ENCODE measurements at regions not wholly inside any gene's neighbourhood (a gene's known extent, or its start where the extent isn't known, plus 50 kb on each side); places are given as distances from the start of the nearest gene placed in this dataset.
A peak's percentile ranks its signal among the peaks of the same experiment; 100 is the strongest.
"Not testable (repeated sequence)": the region's sequence is repeated elsewhere in the genome, so short reads cannot be mapped to it uniquely, and the experiment has no call there.

GRCh38 chrX:848386-848785, 217.8 kb downstream of the SHOX start:
- no peak for DNase-seq (ENCODE audit: low spot score)

- no peak for DNase-seq (ENCODE audit: low spot score)
These were observed 212.7 kb downstream of the SHOX start for GRCh38 chrX:843306-843705.

- DNase-seq (ENCODE audit: low spot score), result no peak
These were observed 210.0 kb downstream of the SHOX start for GRCh38 chrX:840556-840955.

GRCh38 chrX:838666-839065, 208.1 kb downstream of the SHOX start:
- DNase-seq (ENCODE audit: low spot score), result not testable (repeated sequence)

- DNase-seq (ENCODE audit: low spot score), result not testable (repeated sequence)
These were observed 205.3 kb downstream of the SHOX start for GRCh38 chrX:835857-836256.

GRCh38 chrX:830532-830931, 199.9 kb downstream of the SHOX start:
- DNase-seq (ENCODE audit: low spot score), result no peak

- DNase-seq (ENCODE audit: low spot score), result no peak
These were observed 198.6 kb downstream of the SHOX start for GRCh38 chrX:829145-829544.

- DNase-seq (ENCODE audit: low spot score), result no peak
These were observed 197.9 kb downstream of the SHOX start for GRCh38 chrX:828411-828959.

- DNase-seq (ENCODE audit: low spot score), result no peak
These were observed 195.9 kb downstream of the SHOX start for GRCh38 chrX:826448-826847.

GRCh38 chrX:825991-826390, 195.4 kb downstream of the SHOX start:
- peak; percentile 39 for DNase-seq (ENCODE audit: low spot score)

- not testable (repeated sequence) for DNase-seq (ENCODE audit: low spot score)
These were observed 192.5 kb downstream of the SHOX start for GRCh38 chrX:823073-823472.

GRCh38 chrX:821327-822107, 190.9 kb downstream of the SHOX start:
- DNase-seq (ENCODE audit: low spot score), result no peak

GRCh38 chrX:819684-820083, 189.1 kb downstream of the SHOX start:
- no peak for DNase-seq (ENCODE audit: low spot score)

- no peak for DNase-seq (ENCODE audit: low spot score)
These were observed 187.2 kb downstream of the SHOX start for GRCh38 chrX:817759-818300.

- DNase-seq (ENCODE audit: low spot score), result not testable (repeated sequence)
These were observed 186.6 kb downstream of the SHOX start for GRCh38 chrX:817147-817546.

GRCh38 chrX:816411-816810, 185.8 kb downstream of the SHOX start:
- DNase-seq (ENCODE audit: low spot score), result no peak

- DNase-seq (ENCODE audit: low spot score), result no peak
These were observed 179.6 kb downstream of the SHOX start for GRCh38 chrX:810186-810585.

GRCh38 chrX:809081-809480, 178.5 kb downstream of the SHOX start:
- no peak for DNase-seq (ENCODE audit: low spot score)

- no peak for DNase-seq (ENCODE audit: low spot score)
These were observed 176.0 kb downstream of the SHOX start for GRCh38 chrX:806586-806985.

GRCh38 chrX:805988-806387, 175.4 kb downstream of the SHOX start:
- no peak for DNase-seq (ENCODE audit: low spot score)

GRCh38 chrX:805103-805670, 174.6 kb downstream of the SHOX start:
- DNase-seq (ENCODE audit: low spot score), result no peak

GRCh38 chrX:802846-803245, 172.3 kb downstream of the SHOX start:
- DNase-seq (ENCODE audit: low spot score), result no peak

GRCh38 chrX:799808-800207, 169.2 kb downstream of the SHOX start:
- no peak for DNase-seq (ENCODE audit: low spot score)

All from AG20443 (cell line).